ENCODE measurements at regions not wholly inside any gene's neighbourhood (a gene's known extent, or its start where the extent isn't known, plus 50 kb on each side); places are given as distances from the start of the nearest gene placed in this dataset.

- H3K4me3 ChIP-seq (ENCODE audit: extremely low read depth, insufficient read depth, low read length, poor library complexity, severe bottlenecking), result no peak overlapping the region
- WGBS, 2 experiments (ENCODE audit: insufficient coverage in 2 of 2), result 92% methylated on average over 2 of the region's 2 CpGs; no CpG with 5 or more reads in 1 of the 2 experiments
- H3K9me3 ChIP-seq (ENCODE audit: control insufficient read depth, low read length), result no peaks in the 10 kb centered on the region
- H3K27ac ChIP-seq (ENCODE audit: low read depth, low read length, severe bottlenecking), result no peak overlapping the region
- no peaks in the 10 kb centered on the region for H3K36me3 ChIP-seq (ENCODE audit: control insufficient read depth, insufficient read depth, low read length)
- no peaks in the 10 kb centered on the region for H3K4me1 ChIP-seq (ENCODE audit: control insufficient read depth, insufficient read depth, low read length, poor library complexity, severe bottlenecking)
Observed at GRCh38 chr4:62328526-62328925, 1128.4 kb downstream of the ADGRL3 start.

- Histone ChIP-seq H3K27ac (ENCODE audit: low read depth, low read length, severe bottlenecking) (no peak overlapping the region), H3K4me1 (ENCODE audit: control insufficient read depth, insufficient read depth, low read length, poor library complexity, severe bottlenecking) (no peaks in the 10 kb centered on the region), H3K4me3 (ENCODE audit: extremely low read depth, insufficient read depth, low read length, poor library complexity, severe bottlenecking) (no peak overlapping the region), H3K9me3 (ENCODE audit: control insufficient read depth, low read length) (no peaks in the 10 kb centered on the region), H3K36me3 (ENCODE audit: control insufficient read depth, insufficient read depth, low read length) (no peaks in the 10 kb centered on the region)
- WGBS, 2 experiments (ENCODE audit: insufficient coverage in 2 of 2), result no CpG with 5 or more reads among the region's 1 CpG
Observed at GRCh38 chr4:62327612-62328297, 1127.6 kb downstream of the ADGRL3 start.

- WGBS, 2 experiments (ENCODE audit: insufficient coverage in 2 of 2), result 100% methylated on average over 1 of the region's 1 CpG; no CpG with 5 or more reads in 1 of the 2 experiments
- H3K27ac ChIP-seq (ENCODE audit: low read depth, low read length, severe bottlenecking), result no peak overlapping the region
Observed at GRCh38 chr4:62324215-62324614, 1124.1 kb downstream of the ADGRL3 start.

GRCh38 chr4:62320612-62321011 lies 1120.5 kb downstream of the ADGRL3 start:
- no peaks in the 10 kb centered on the region for H3K4me1 ChIP-seq (ENCODE audit: control insufficient read depth, insufficient read depth, low read length, poor library complexity, severe bottlenecking)
- WGBS, 2 experiments (ENCODE audit: insufficient coverage in 2 of 2), result 100% methylated on average over 1 to 2 of the region's 7 CpGs
- no peak overlapping the region for H3K27ac ChIP-seq (ENCODE audit: low read depth, low read length, severe bottlenecking)
- H3K4me3 ChIP-seq (ENCODE audit: extremely low read depth, insufficient read depth, low read length, poor library complexity, severe bottlenecking), result no peak overlapping the region
- no peaks in the 10 kb centered on the region for H3K9me3 ChIP-seq (ENCODE audit: control insufficient read depth, low read length)
- no peaks in the 10 kb centered on the region for H3K36me3 ChIP-seq (ENCODE audit: control insufficient read depth, insufficient read depth, low read length)

More at GRCh38 chr4:62324215-62324614, 1124.1 kb downstream of the ADGRL3 start:
- Histone ChIP-seq H3K9me3 (ENCODE audit: control insufficient read depth, low read length) (no peaks in the 10 kb centered on the region), H3K4me1 (ENCODE audit: control insufficient read depth, insufficient read depth, low read length, poor library complexity, severe bottlenecking) (no peaks in the 10 kb centered on the region), H3K4me3 (ENCODE audit: extremely low read depth, insufficient read depth, low read length, poor library complexity, severe bottlenecking) (no peak overlapping the region), H3K36me3 (ENCODE audit: control insufficient read depth, insufficient read depth, low read length) (no peaks in the 10 kb centered on the region)

DNA sequence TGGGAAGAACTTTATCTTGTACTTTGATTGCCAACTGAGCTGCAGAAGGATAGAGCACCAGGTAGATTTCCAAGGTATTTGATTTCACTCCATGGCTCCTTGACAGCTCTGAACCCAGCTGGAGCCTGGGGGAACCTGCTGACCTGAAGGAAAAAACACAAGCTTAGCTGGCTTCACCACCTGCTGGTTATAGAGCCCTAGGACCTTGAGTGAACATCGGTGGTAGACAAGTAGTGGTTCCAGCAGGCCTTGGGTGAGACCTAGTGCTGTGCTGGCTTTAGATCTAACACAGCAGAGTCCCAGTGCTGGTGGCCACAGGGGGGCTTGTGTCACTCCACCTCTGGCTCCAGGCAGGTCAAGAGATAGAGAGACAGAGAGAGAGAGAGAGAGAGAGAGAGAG lies 1102.6 kb downstream of the ADGRL3 start:
- Histone ChIP-seq H3K27ac (ENCODE audit: low read depth, low read length, severe bottlenecking) (no peak overlapping the region), H3K4me1 (ENCODE audit: control insufficient read depth, insufficient read depth, low read length, poor library complexity, severe bottlenecking) (no peaks in the 10 kb centered on the region), H3K9me3 (ENCODE audit: control insufficient read depth, low read length) (peaks cover 2% of the 10 kb centered on the region), H3K36me3 (ENCODE audit: control insufficient read depth, insufficient read depth, low read length) (no peaks in the 10 kb centered on the region), H3K4me3 (ENCODE audit: extremely low read depth, insufficient read depth, low read length, poor library complexity, severe bottlenecking) (no peak overlapping the region)
- WGBS, 2 experiments (ENCODE audit: insufficient coverage in 2 of 2), result 83 to 100% methylated on average over 1 of the region's 1 CpG

- Histone ChIP-seq H3K36me3 (ENCODE audit: control insufficient read depth, insufficient read depth, low read length) (no peaks in the 10 kb centered on the region), H3K27ac (ENCODE audit: low read depth, low read length, severe bottlenecking) (no peak overlapping the region), H3K9me3 (ENCODE audit: control insufficient read depth, low read length) (no peaks in the 10 kb centered on the region), H3K4me3 (ENCODE audit: extremely low read depth, insufficient read depth, low read length, poor library complexity, severe bottlenecking) (no peak overlapping the region), H3K4me1 (ENCODE audit: control insufficient read depth, insufficient read depth, low read length, poor library complexity, severe bottlenecking) (no peaks in the 10 kb centered on the region)
- 86 to 93% methylated on average over 3 of the region's 3 CpGs for WGBS, 2 experiments (ENCODE audit: insufficient coverage in 2 of 2)
Observed at GRCh38 chr4:62301500-62301899, 1101.4 kb downstream of the ADGRL3 start.

DNA sequence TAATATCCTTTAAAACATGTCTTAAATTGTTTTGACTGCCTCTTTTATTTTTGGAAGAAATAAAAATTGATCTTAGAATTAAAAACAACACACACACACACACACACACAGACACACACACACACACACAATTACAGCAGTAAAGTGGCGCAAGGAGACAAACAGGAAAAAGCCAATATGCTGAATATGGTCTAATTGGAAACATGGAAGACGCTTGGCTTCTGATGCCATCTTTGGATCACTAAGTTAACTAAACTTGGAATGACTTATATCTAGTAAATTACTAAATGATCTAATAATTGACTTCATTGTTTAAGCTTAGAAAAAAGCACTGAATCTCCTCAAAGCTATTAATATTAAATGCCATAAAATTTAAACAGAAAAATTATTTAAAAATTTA lies 1093.4 kb downstream of the ADGRL3 start:
- Histone ChIP-seq H3K36me3 (ENCODE audit: control insufficient read depth, insufficient read depth, low read length) (no peaks in the 10 kb centered on the region), H3K9me3 (ENCODE audit: control insufficient read depth, low read length) (no peaks in the 10 kb centered on the region), H3K27ac (ENCODE audit: low read depth, low read length, severe bottlenecking) (no peak overlapping the region), H3K4me1 (ENCODE audit: control insufficient read depth, insufficient read depth, low read length, poor library complexity, severe bottlenecking) (no peaks in the 10 kb centered on the region), H3K4me3 (ENCODE audit: extremely low read depth, insufficient read depth, low read length, poor library complexity, severe bottlenecking) (no peak overlapping the region)
- WGBS, 2 experiments (ENCODE audit: insufficient coverage in 2 of 2), result no CpG with 5 or more reads among the region's 2 CpGs

- Histone ChIP-seq H3K27ac (ENCODE audit: low read depth, low read length, severe bottlenecking) (no peak overlapping the region), H3K4me3 (ENCODE audit: extremely low read depth, insufficient read depth, low read length, poor library complexity, severe bottlenecking) (no peak overlapping the region), H3K36me3 (ENCODE audit: control insufficient read depth, insufficient read depth, low read length) (no peaks in the 10 kb centered on the region), H3K4me1 (ENCODE audit: control insufficient read depth, insufficient read depth, low read length, poor library complexity, severe bottlenecking) (no peaks in the 10 kb centered on the region), H3K9me3 (ENCODE audit: control insufficient read depth, low read length) (no peaks in the 10 kb centered on the region)
- 89 to 91% methylated on average over 14 of the region's 14 CpGs for WGBS, 2 experiments (ENCODE audit: insufficient coverage in 2 of 2)
Observed at GRCh38 chr4:62292911-62293310, 1092.8 kb downstream of the ADGRL3 start.

- no peaks in the 10 kb centered on the region for H3K9me3 ChIP-seq (ENCODE audit: control insufficient read depth, low read length)
- H3K4me3 ChIP-seq (ENCODE audit: extremely low read depth, insufficient read depth, low read length, poor library complexity, severe bottlenecking), result no peak overlapping the region
- H3K4me1 ChIP-seq (ENCODE audit: control insufficient read depth, insufficient read depth, low read length, poor library complexity, severe bottlenecking), result no peaks in the 10 kb centered on the region
- H3K36me3 ChIP-seq (ENCODE audit: control insufficient read depth, insufficient read depth, low read length), result no peaks in the 10 kb centered on the region
- WGBS, 2 experiments (ENCODE audit: insufficient coverage in 2 of 2), result 83 to 89% methylated on average over 1 to 3 of the region's 3 CpGs
- H3K27ac ChIP-seq (ENCODE audit: low read depth, low read length, severe bottlenecking), result no peak overlapping the region
Observed at GRCh38 chr4:62288808-62289541, 1088.8 kb downstream of the ADGRL3 start.

- no peaks in the 10 kb centered on the region for H3K9me3 ChIP-seq (ENCODE audit: control insufficient read depth, low read length)
- H3K4me1 ChIP-seq (ENCODE audit: control insufficient read depth, insufficient read depth, low read length, poor library complexity, severe bottlenecking), result no peaks in the 10 kb centered on the region
- no peaks in the 10 kb centered on the region for H3K36me3 ChIP-seq (ENCODE audit: control insufficient read depth, insufficient read depth, low read length)
- H3K27ac ChIP-seq (ENCODE audit: low read depth, low read length, severe bottlenecking), result no peak overlapping the region
- WGBS, 2 experiments (ENCODE audit: insufficient coverage in 2 of 2), result no CpG with 5 or more reads among the region's 2 CpGs
- H3K4me3 ChIP-seq (ENCODE audit: extremely low read depth, insufficient read depth, low read length, poor library complexity, severe bottlenecking), result no peak overlapping the region
Observed at GRCh38 chr4:62285026-62285425, 1084.9 kb downstream of the ADGRL3 start.

DNA sequence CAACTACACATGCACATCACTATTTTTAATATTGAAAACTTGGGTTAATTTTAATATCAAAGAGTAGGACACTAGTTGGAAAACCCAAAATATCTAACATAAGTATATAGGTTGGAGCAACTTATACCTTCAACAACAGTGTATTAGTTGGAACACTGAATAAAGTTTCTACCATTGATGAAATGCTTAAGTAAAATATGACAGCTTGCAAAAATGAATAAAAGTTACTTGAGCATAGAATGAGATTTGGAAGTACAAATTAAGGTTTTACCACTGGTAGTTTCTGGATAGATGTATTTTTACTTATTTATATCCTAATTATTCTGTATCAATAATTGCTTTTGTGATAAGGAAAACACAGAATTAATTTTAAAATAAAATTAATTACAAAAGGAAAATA lies 1079.6 kb downstream of the ADGRL3 start:
- Histone ChIP-seq H3K9me3 (ENCODE audit: control insufficient read depth, low read length) (no peaks in the 10 kb centered on the region), H3K27ac (ENCODE audit: low read depth, low read length, severe bottlenecking) (no peak overlapping the region), H3K4me1 (ENCODE audit: control insufficient read depth, insufficient read depth, low read length, poor library complexity, severe bottlenecking) (no peaks in the 10 kb centered on the region), H3K4me3 (ENCODE audit: extremely low read depth, insufficient read depth, low read length, poor library complexity, severe bottlenecking) (no peak overlapping the region), H3K36me3 (ENCODE audit: control insufficient read depth, insufficient read depth, low read length) (no peaks in the 10 kb centered on the region)

Data from mesodermal cell (in vitro differentiated cells).